H1 (cell line): ENCODE measurements at regions not wholly inside any gene's neighbourhood (a gene's known extent, or its start where the extent isn't known, plus 50 kb on each side); places are given as distances from the start of the nearest gene placed in this dataset.
A peak's percentile ranks its signal among the peaks of the same experiment; 100 is the strongest.

ENCODE experiments used
- CTCF ChIA-PET: fragments of 300-600 bp; sonication (Branson Sonifier 250); formaldehyde crosslinking; loops from one replicate; lab custom pipeline; 2021; ENCODE audit not compliant: partially characterized antibody; lab: Charles Lee
- POLR2A ChIA-PET: fragments of 300-600 bp; sonication (Branson Sonifier 250); formaldehyde crosslinking; loops from one replicate; lab custom pipeline; 2021; ENCODE audit warnings: inconsistent platforms; ENCODE audit not compliant: partially characterized antibody; lab: Charles Lee
- DNase-seq, 2 experiments: peaks; one replicate each; pipeline versions ENCODE4 v3.0.0 to v3.0.0-alpha.2; 2010 to 2022; ENCODE audit warnings: low spot score in 2 of 2, low read depth in 1 of 2, mixed read lengths in 1 of 2
- FAIRE-seq: peaks from 2 replicates; lab custom pipeline; 2011; peaks lifted over from hg19 to GRCh38; lab: Jason Lieb, UNC
- H2AFZ ChIP-seq: 2 replicates; pipeline ENCODE4 v1.8.1; 2012; ENCODE audit warnings: low read length, inconsistent platforms
- H2AK5ac ChIP-seq: 2 replicates; pipeline ENCODE4 v1.6.1; 2013; ENCODE audit warnings: low read depth, low read length
- H2BK120ac ChIP-seq: replicated peaks from 2 replicates; pipeline ENCODE3; 2013; ENCODE audit warnings: low read depth, low read length, inconsistent platforms
- H2BK12ac ChIP-seq: 2 replicates; pipeline ENCODE4 v1.6.1; 2013; ENCODE audit warnings: low read depth, low read length
- H2BK15ac ChIP-seq: 2 replicates; pipeline ENCODE4 v1.6.1; 2013; ENCODE audit warnings: low read length
- H2BK20ac ChIP-seq: 2 replicates; pipeline ENCODE4 v1.6.1; 2013; ENCODE audit warnings: low read length
- H2BK5ac ChIP-seq: 2 replicates; pipeline ENCODE4 v1.6.1; 2013; ENCODE audit warnings: low read depth, low read length
- H3K14ac ChIP-seq: 2 replicates; pipeline ENCODE4 v1.6.1; 2013; ENCODE audit warnings: inconsistent platforms; ENCODE audit not compliant: insufficient read length
- H3K18ac ChIP-seq: 2 replicates; pipeline ENCODE4 v1.6.1; 2013; ENCODE audit warnings: low read length; ENCODE audit errors: extremely low read depth
- H3K23ac ChIP-seq: 2 replicates; pipeline ENCODE4 v1.6.1; 2013; ENCODE audit warnings: inconsistent platforms; ENCODE audit not compliant: insufficient read length
- H3K23me2 ChIP-seq: 2 replicates; pipeline ENCODE4 v1.6.1; 2013; ENCODE audit warnings: low read depth, low read length
- H3K27ac ChIP-seq: 2 replicates; pipeline ENCODE4 v1.6.1; 2011; ENCODE audit warnings: low read depth, low read length, inconsistent platforms
- H3K27me3 ChIP-seq, 4 experiments: replicated peaks in 1 of 4; 1 replicate in 1 of 4; 2 replicates in 3 of 4; pipeline versions ENCODE4 v1.6.1 to v1.8.1; 2011 to 2013; ENCODE audit warnings: low read length in 3 of 4, mild to moderate bottlenecking in 3 of 4, inconsistent platforms in 2 of 4, mixed read lengths in 2 of 4, moderate library complexity in 1 of 4; ENCODE audit not compliant: control insufficient read depth in 3 of 4, insufficient read depth in 3 of 4; ENCODE audit errors: extremely low read depth in 1 of 4
- H3K36me3 ChIP-seq, 4 experiments: 2 replicates each; pipeline versions ENCODE4 v1.6.1 to v1.8.1; 2011 to 2013; ENCODE audit warnings: mild to moderate bottlenecking in 4 of 4, low read length in 3 of 4, moderate library complexity in 2 of 4, control low read depth in 1 of 4, inconsistent platforms in 1 of 4; ENCODE audit not compliant: insufficient read depth in 4 of 4, control insufficient read depth in 2 of 4
- H3K4ac ChIP-seq: replicated peaks from 2 replicates; pipeline ENCODE3; 2013; ENCODE audit warnings: low read length, low read depth, mixed read lengths, inconsistent platforms; ENCODE audit not compliant: insufficient read length
- H3K4me1 ChIP-seq, 4 experiments: replicated peaks in 1 of 4; 1 replicate in 1 of 4; 2 replicates in 3 of 4; pipeline versions ENCODE4 v1.6.1 to v1.8.1; 2011 to 2013; ENCODE audit warnings: low read length in 3 of 4, inconsistent platforms in 2 of 4, mixed read lengths in 1 of 4; ENCODE audit not compliant: insufficient read depth in 4 of 4, control insufficient read depth in 3 of 4
- H3K4me2 ChIP-seq, 2 experiments: 2 replicates each; pipeline versions ENCODE4 v1.6.1 to v1.8.1; 2011 to 2013; ENCODE audit warnings: low read depth in 2 of 2, low read length in 2 of 2, control low read depth in 1 of 2, inconsistent platforms in 1 of 2, mild to moderate bottlenecking in 1 of 2; ENCODE audit not compliant: insufficient read depth in 1 of 2
- H3K4me3 ChIP-seq, 4 experiments: fragments of 200-600, 300-600 bp in 1 of 4; sonication (generic), shearing (Covaris generic), sonication (Bioruptor Twin) in 1 of 4; 2 replicates each; pipeline versions ENCODE4 v1.5.1 to v1.8.1; 2011 to 2016; ENCODE audit warnings: low read length in 4 of 4, low read depth in 3 of 4, control low read depth in 2 of 4, inconsistent platforms in 2 of 4, mild to moderate bottlenecking in 2 of 4, mixed read lengths in 1 of 4, moderate library complexity in 1 of 4; ENCODE audit not compliant: insufficient read depth in 2 of 4; ENCODE audit errors: extremely low read depth in 1 of 4
- H3K56ac ChIP-seq: replicated peaks from 2 replicates; pipeline ENCODE3; 2013; ENCODE audit warnings: low read depth, mild to moderate bottlenecking, mixed read lengths, low read length, inconsistent platforms; ENCODE audit not compliant: insufficient read length
- H3K79me1 ChIP-seq: 2 replicates; pipeline ENCODE4 v1.6.1; 2013; ENCODE audit warnings: low read depth, low read length, control low read depth
- H3K79me2 ChIP-seq, 2 experiments: 2 replicates each; pipeline versions ENCODE4 v1.6.1 to v1.8.1; 2012 to 2013; ENCODE audit warnings: low read length in 2 of 2, mild to moderate bottlenecking in 2 of 2, inconsistent platforms in 1 of 2; ENCODE audit not compliant: insufficient read depth in 2 of 2, control insufficient read depth in 1 of 2
- H3K9ac ChIP-seq, 4 experiments: replicated peaks in 1 of 4; 1 replicate in 1 of 4; 2 replicates in 3 of 4; pipeline versions ENCODE4 v1.6.1 to v1.8.1; 2011 to 2013; ENCODE audit warnings: low read depth in 3 of 4, low read length in 3 of 4, control low read depth in 2 of 4, mild to moderate bottlenecking in 2 of 4, moderate library complexity in 2 of 4, inconsistent platforms in 1 of 4; ENCODE audit errors: extremely low read depth in 1 of 4
- H3K9me3 ChIP-seq, 2 experiments: 2 replicates each; pipeline versions ENCODE4 v1.6.1 to v1.8.1; 2012 to 2013; ENCODE audit warnings: mild to moderate bottlenecking in 2 of 2, moderate library complexity in 2 of 2, control low read depth in 1 of 2, inconsistent platforms in 1 of 2, low read depth in 1 of 2, low read length in 1 of 2, mixed read lengths in 1 of 2; ENCODE audit not compliant: insufficient read depth in 2 of 2
- H4K20me1 ChIP-seq, 2 experiments: replicated peaks in 1 of 2; 2 replicates each; pipeline versions ENCODE3 to v1.8.1; 2011 to 2013; ENCODE audit warnings: inconsistent platforms in 2 of 2, low read length in 2 of 2, mild to moderate bottlenecking in 1 of 2; ENCODE audit not compliant: insufficient read depth in 2 of 2, control insufficient read depth in 1 of 2
- H4K5ac ChIP-seq: 2 replicates; pipeline ENCODE4 v1.6.1; 2013; ENCODE audit warnings: low read length, low read depth, mixed read lengths, inconsistent platforms; ENCODE audit not compliant: insufficient read length
- H4K8ac ChIP-seq: 2 replicates; pipeline ENCODE4 v1.8.0; 2013; ENCODE audit warnings: mild to moderate bottlenecking, moderate library complexity, low read length, inconsistent platforms; ENCODE audit not compliant: insufficient read depth; ENCODE audit errors: extremely low read depth
- H4K91ac ChIP-seq: replicated peaks from 2 replicates; pipeline ENCODE3; 2013; ENCODE audit warnings: low read length, mixed read lengths, inconsistent platforms; ENCODE audit not compliant: insufficient read length
- CTCF ChIP-seq, 3 experiments: IDR thresholded peaks; 1 replicate in 2 of 3; 2 replicates in 1 of 3; pipeline versions ENCODE4 v1.5.1 to v1.6.1; 2011; ENCODE audit warnings: low read length in 3 of 3, mild to moderate bottlenecking in 3 of 3, inconsistent platforms in 2 of 3, low read depth in 1 of 3, moderate library complexity in 1 of 3; ENCODE audit not compliant: insufficient read depth in 1 of 3; ENCODE audit errors: control extremely low read depth in 1 of 3
- PHF8 ChIP-seq: fragments of 200-600 bp; sonication (generic); conservative IDR thresholded peaks from 2 replicates; pipeline ENCODE4 v1.7.1; 2012; ENCODE audit warnings: low read depth, mild to moderate bottlenecking, inconsistent platforms, low read length, moderate library complexity
- RAD21 ChIP-seq, 2 experiments: IDR thresholded peaks in 1 of 2; conservative IDR thresholded peaks in 1 of 2; 2 replicates each; pipeline ENCODE4 v1.6.1; 2011; ENCODE audit warnings: low read depth in 2 of 2, low read length in 2 of 2, improper control_type of control experiment in 1 of 2, inconsistent platforms in 1 of 2, mild to moderate bottlenecking in 1 of 2, moderate library complexity in 1 of 2
- TAF1 ChIP-seq: IDR thresholded peaks from 2 replicates; pipeline ENCODE4 v1.6.1; 2011; ENCODE audit warnings: mild to moderate bottlenecking, low read depth, low read length
- TCF12 ChIP-seq: IDR thresholded peaks from 2 replicates; pipeline ENCODE4 v1.6.1; 2011; ENCODE audit warnings: low read depth, mild to moderate bottlenecking, low read length
- WGBS, 2 experiments: shearing (Covaris generic) in 1 of 2; methylation state at CpG; one replicate each; pipeline versions ENCODE4 v1.1.6 to v1.1.7; 2013 to 2015; ENCODE audit warnings: low lambda C conversion rate in 2 of 2, mixed read lengths in 2 of 2, inconsistent platforms in 1 of 2, low coverage in 1 of 2, missing lambda C conversion rate in 1 of 2; ENCODE audit not compliant: insufficient replicate concordance in 2 of 2, insufficient coverage in 1 of 2, insufficient read length in 1 of 2; ENCODE audit errors: extremely low coverage in 1 of 2, missing lambda C conversion rate in 1 of 2; 5-methylcytosine and 5-hydroxymethylcytosine counted together

- TF ChIP-seq TCF12 = 0 out of 2 replicates have a peak, but pooled peaks have one; percentile 43
- TF ChIP-seq TAF1 = no peak
- TF ChIP-seq PHF8 = no peak
- TF ChIP-seq CTCF (IDR thresholded peaks at IDR 0.05; ENCODE audit: control extremely low read depth in 1 of 3, insufficient read depth in 1 of 3, low read depth in 1 of 3, low read length in 3 of 3) = peak; percentile 34 to 77 (median 55)
- peak; percentile 63 to 79 for TF ChIP-seq RAD21 (IDR thresholded peaks at IDR 0.05 in 1 of 2, conservative IDR thresholded peaks at IDR 0.05 in 1 of 2; ENCODE audit: low read depth in 2 of 2, low read length in 2 of 2)
- H3K9ac ChIP-seq = no peak overlapping the region
- no peak overlapping the region for H4K8ac ChIP-seq
- WGBS, 2 experiments = 58% methylated on average over 14 of the region's 17 CpGs; no CpG with 5 or more reads in 1 of the 2 experiments
- peak overlapping the region; percentile 94; the same call in 1 of the 2 replicates for H2BK20ac ChIP-seq
- FAIRE-seq (no peak), DNase-seq (peak in 1 of 2 experiments; percentile 76)
- H3K23me2 ChIP-seq = no peaks in the 10 kb centered on the region
- H2AFZ ChIP-seq = peak overlapping the region; percentile 94
- H3K4me1 ChIP-seq = peaks cover 0 to 5% (median 3%) of the 10 kb centered on the region in 4 experiments; a peak in 6 of 7 replicates
- H2BK12ac ChIP-seq = peak overlapping the region; percentile 61; the same call in 1 of the 2 replicates
- ChIA-PET POLR2A (interaction anchor here (0.8 to 1.2 kb wide), 2 partner anchors 35 to 120 kb away, joined by 3 to 4 read pairs; no protein-coding TSS in a partner anchor), CTCF (interaction anchor here (0.7 to 1.8 kb wide), 31 partner anchors 8 to 502 kb away, joined by 3 to 15 read pairs (median 3); no protein-coding TSS in a partner anchor)
- H3K4ac ChIP-seq = no peak overlapping the region
- H4K5ac ChIP-seq = no peak overlapping the region
- no peak overlapping the region for H3K23ac ChIP-seq
- no peaks in the 10 kb centered on the region for H3K79me2 ChIP-seq
- no peak overlapping the region for H3K4me3 ChIP-seq
- peaks cover 8 to 14% of the 10 kb centered on the region in 2 experiments; a peak in 3 of 4 replicates for H3K9me3 ChIP-seq
- no peak overlapping the region for H3K27ac ChIP-seq
- H3K79me1 ChIP-seq = no peaks in the 10 kb centered on the region
- H3K18ac ChIP-seq = peak overlapping the region; percentile 54
- H3K27me3 ChIP-seq = no peaks in the 10 kb centered on the region; a peak in 2 of 7 replicates
- no peak overlapping the region for H3K14ac ChIP-seq
- no peak overlapping the region for H2AK5ac ChIP-seq
- no peak overlapping the region for H2BK120ac ChIP-seq
- peak overlapping the region; percentile 47 for H4K91ac ChIP-seq
- H4K20me1 ChIP-seq = no peaks in the 10 kb centered on the region
- H2BK5ac ChIP-seq = 0 out of 2 replicates have a peak overlapping the region, but pooled peaks have one; percentile 21
- no peaks in the 10 kb centered on the region for H3K36me3 ChIP-seq
- H2BK15ac ChIP-seq = peak overlapping the region; percentile 65; the same call in 1 of the 2 replicates
- no peak overlapping the region for H3K56ac ChIP-seq
- no peak overlapping the region for H3K4me2 ChIP-seq
These were observed 279.1 kb downstream of the BRD1 start for GRCh38 chr22:49548356-49549202.
